Fibroblast of pulmonary artery (primary cell): ENCODE measurements at regions not wholly inside any gene's neighbourhood (a gene's known extent, or its start where the extent isn't known, plus 50 kb on each side); places are given as distances from the start of the nearest gene placed in this dataset.

ENCODE experiments used
- DNase-seq: peaks from one replicate; pipeline ENCODE4 v3.0.0-alpha.2; 2010; ENCODE audit warnings: low read depth
- H3K4me3 ChIP-seq: replicated peaks from 2 replicates; pipeline ENCODE4 v1.5.1; 2011; ENCODE audit warnings: low read depth, mild to moderate bottlenecking, control low read depth, low read length, moderate library complexity
- CTCF ChIP-seq: IDR thresholded peaks from 2 replicates; pipeline ENCODE4 v1.5.1; 2011; ENCODE audit warnings: mild to moderate bottlenecking, control low read depth, low read length, inconsistent platforms; ENCODE audit errors: missing control alignments

GRCh38 chr6:71394926-71395325 is 106.3 kb downstream of the OGFRL1 start:
- no peak for TF ChIP-seq CTCF
- H3K4me3 ChIP-seq: no peak overlapping the region
- no peak for DNase-seq

GRCh38 chr6:71395731-71396409 is 107.3 kb downstream of the OGFRL1 start:
- no peak overlapping the region for H3K4me3 ChIP-seq
- DNase-seq: no peak
- TF ChIP-seq CTCF: no peak

DNA sequence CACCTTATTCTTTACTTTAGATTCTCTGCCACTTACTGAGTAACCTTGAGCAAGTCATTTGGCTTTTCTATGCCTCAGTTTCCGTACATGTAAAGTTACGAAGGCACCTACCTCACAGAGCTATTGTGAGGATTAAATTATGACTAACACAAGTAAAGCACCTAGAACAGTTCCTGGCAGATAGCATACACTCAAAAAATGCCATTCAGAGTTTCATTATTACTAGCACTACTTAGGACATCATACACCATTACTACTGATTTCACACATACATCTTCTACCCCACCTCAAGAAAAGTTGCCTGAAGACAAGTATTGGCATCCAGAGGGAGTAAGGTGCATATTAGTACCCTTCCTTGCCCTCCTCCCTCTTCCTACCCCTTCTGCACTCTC is 107.8 kb downstream of the OGFRL1 start:
- no peak overlapping the region for H3K4me3 ChIP-seq
- TF ChIP-seq CTCF: no peak
- DNase-seq: no peak

- DNase-seq: no peak
- no peak overlapping the region for H3K4me3 ChIP-seq
- TF ChIP-seq CTCF: no peak
Measured at GRCh38 chr6:71399279-71399678, 110.7 kb downstream of the OGFRL1 start.

DNA sequence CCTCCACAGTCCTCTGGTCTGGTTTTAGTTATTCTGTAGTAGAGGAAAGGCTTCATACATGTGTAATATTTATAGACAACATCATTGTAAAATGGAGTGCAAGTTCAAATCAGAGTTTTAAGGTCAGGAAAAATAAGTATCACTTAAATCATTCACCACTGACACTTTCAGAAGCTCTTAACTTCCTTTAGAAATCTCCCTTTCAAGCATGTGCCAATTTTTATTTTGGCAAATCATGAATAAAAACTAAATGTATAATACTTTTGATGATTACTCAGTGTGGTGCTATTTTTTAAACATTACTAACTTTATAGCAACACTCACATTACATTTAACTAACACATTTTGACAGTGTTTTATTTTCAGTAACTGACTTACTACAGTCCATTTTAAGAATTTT is 112.2 kb downstream of the OGFRL1 start:
- no peak for TF ChIP-seq CTCF
- no peak overlapping the region for H3K4me3 ChIP-seq
- DNase-seq: no peak

DNA sequence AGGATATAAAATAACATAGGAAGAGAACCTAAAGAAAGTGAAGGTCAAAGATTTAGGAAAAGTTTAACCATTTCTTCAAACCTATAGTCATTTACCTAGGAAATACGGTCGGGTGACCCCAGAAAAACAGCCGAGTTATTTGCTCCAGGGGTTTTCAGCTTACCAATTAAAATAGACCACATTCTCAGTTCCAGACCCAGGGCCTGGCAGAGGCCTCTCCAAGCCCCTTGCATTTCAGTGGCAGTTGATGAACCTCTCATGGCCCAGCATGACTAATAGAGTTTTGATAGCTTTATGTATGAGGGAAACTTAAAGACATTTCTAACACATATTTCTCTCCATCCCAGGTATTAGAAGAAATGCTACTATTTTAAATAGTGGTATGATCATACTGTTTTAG is 113.5 kb downstream of the OGFRL1 start:
- TF ChIP-seq CTCF: no peak
- DNase-seq: no peak
- H3K4me3 ChIP-seq: no peak overlapping the region
